ENCODE measurements at regions not wholly inside any gene's neighbourhood (a gene's known extent, or its start where the extent isn't known, plus 50 kb on each side); places are given as distances from the start of the nearest gene placed in this dataset.

DNA sequence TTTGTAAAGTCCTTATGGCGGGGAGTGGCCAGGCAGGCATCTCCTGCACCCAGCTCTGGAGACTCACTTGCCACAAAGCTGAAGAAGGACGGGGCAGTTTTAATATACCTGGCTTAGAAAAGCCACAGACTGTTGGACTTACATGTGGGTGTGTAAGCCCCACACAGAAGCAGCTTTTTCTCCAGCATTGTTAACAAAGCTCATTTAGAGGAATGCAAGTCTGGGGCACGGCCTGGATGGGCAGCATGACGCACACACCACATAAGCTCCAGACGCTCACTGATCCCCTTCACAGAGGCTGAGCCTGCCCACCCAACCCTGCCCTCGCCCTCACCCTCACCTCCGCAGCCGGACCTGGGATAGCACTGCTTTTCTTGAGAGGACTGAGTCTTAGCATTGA is 58.0 kb upstream of the PDE8B start:
- Histone ChIP-seq H4K20me1 (ENCODE audit: control insufficient read depth, extremely low read depth, insufficient read depth, low read length) (no peaks in the 10 kb centered on the region), H3K4me3 (replicated peaks in 1 of 4; ENCODE audit: control extremely low read depth in 1 of 4, insufficient read depth in 1 of 4, low read depth in 3 of 4, low read length in 4 of 4) (no peak overlapping the region), H3K9ac (ENCODE audit: insufficient read depth, low read length) (no peak overlapping the region), H3K4me1 (ENCODE audit: control insufficient read depth, extremely low read depth, insufficient read depth, low read length) (no peaks in the 10 kb centered on the region), H3K36me3 (ENCODE audit: control insufficient read depth, insufficient read depth, low read length) (no peaks in the 10 kb centered on the region), H3K79me2 (ENCODE audit: control insufficient read depth, insufficient read depth, low read length) (no peaks in the 10 kb centered on the region), H2AFZ (ENCODE audit: low read length) (no peak overlapping the region), H3K27me3 (ENCODE audit: control insufficient read depth, insufficient read depth, low read length) (no peaks in the 10 kb centered on the region), H3K9me3 (ENCODE audit: control insufficient read depth, insufficient read depth, low read depth, low read length) (no peaks in the 10 kb centered on the region), H3K4me2 (ENCODE audit: extremely low read depth, insufficient read depth, low read length) (no peak overlapping the region), H3K27ac (ENCODE audit: insufficient read depth, low read length) (no peak overlapping the region)
- TF ChIP-seq EZH2 (IDR thresholded peaks at IDR 0.05; ENCODE audit: low read length, missing control alignments) (no peak), CTCF (conservative IDR thresholded peaks at IDR 0.05 in 1 of 2, IDR thresholded peaks at IDR 0.05 in 1 of 2; ENCODE audit: low read depth in 1 of 2, low read length in 2 of 2) (no peak)
- DNase-seq (ENCODE audit: low read depth in 2 of 2), result no peak

GRCh38 chr5:77151501-77151900 is 59.0 kb upstream of the PDE8B start:
- Histone ChIP-seq H3K9me3 (ENCODE audit: control insufficient read depth, insufficient read depth, low read depth, low read length) (no peaks in the 10 kb centered on the region), H3K4me1 (ENCODE audit: control insufficient read depth, extremely low read depth, insufficient read depth, low read length) (no peaks in the 10 kb centered on the region), H3K4me3 (replicated peaks in 1 of 4; ENCODE audit: control extremely low read depth in 1 of 4, insufficient read depth in 1 of 4, low read depth in 3 of 4, low read length in 4 of 4) (no peak overlapping the region), H3K4me2 (ENCODE audit: extremely low read depth, insufficient read depth, low read length) (no peak overlapping the region), H3K27ac (ENCODE audit: insufficient read depth, low read length) (no peak overlapping the region), H3K27me3 (ENCODE audit: control insufficient read depth, insufficient read depth, low read length) (no peaks in the 10 kb centered on the region), H4K20me1 (ENCODE audit: control insufficient read depth, extremely low read depth, insufficient read depth, low read length) (no peaks in the 10 kb centered on the region), H2AFZ (ENCODE audit: low read length) (no peak overlapping the region), H3K9ac (ENCODE audit: insufficient read depth, low read length) (no peak overlapping the region), H3K36me3 (ENCODE audit: control insufficient read depth, insufficient read depth, low read length) (no peaks in the 10 kb centered on the region), H3K79me2 (ENCODE audit: control insufficient read depth, insufficient read depth, low read length) (no peaks in the 10 kb centered on the region)
- DNase-seq (ENCODE audit: low read depth in 2 of 2), result no peak
- TF ChIP-seq EZH2 (IDR thresholded peaks at IDR 0.05; ENCODE audit: low read length, missing control alignments) (no peak), CTCF (conservative IDR thresholded peaks at IDR 0.05 in 1 of 2, IDR thresholded peaks at IDR 0.05 in 1 of 2; ENCODE audit: low read depth in 1 of 2, low read length in 2 of 2) (no peak)

DNA sequence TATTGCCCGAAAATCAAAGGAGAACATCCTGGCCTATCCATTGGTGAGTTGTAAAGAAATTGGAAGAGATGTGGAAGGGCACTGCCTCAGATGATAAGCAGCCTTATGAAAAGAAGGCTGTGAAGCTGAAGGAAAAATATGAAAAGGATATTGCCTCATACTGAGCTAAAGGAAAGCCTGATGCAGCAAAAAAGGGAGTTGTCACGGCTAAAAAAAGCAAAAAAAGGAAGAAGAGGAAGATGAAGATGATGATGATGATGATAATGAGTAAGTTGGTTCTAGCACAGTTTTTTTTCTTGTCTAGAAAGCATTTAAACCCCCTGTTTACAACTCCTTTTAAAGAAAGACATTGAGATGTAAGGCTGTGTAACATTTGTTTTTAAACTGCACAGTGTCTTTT is 59.8 kb upstream of the ZBED3 start:
- TF ChIP-seq EZH2 (IDR thresholded peaks at IDR 0.05; ENCODE audit: low read length, missing control alignments) (no peak), CTCF (conservative IDR thresholded peaks at IDR 0.05 in 1 of 2, IDR thresholded peaks at IDR 0.05 in 1 of 2; ENCODE audit: low read depth in 1 of 2, low read length in 2 of 2) (no peak)
- no peak overlapping the region for H2AFZ ChIP-seq (ENCODE audit: low read length)
- no peak overlapping the region for H3K4me3 ChIP-seq (replicated peaks in 1 of 4; ENCODE audit: control extremely low read depth in 1 of 4, insufficient read depth in 1 of 4, low read depth in 3 of 4, low read length in 4 of 4)
- no peaks in the 10 kb centered on the region for H4K20me1 ChIP-seq (ENCODE audit: control insufficient read depth, extremely low read depth, insufficient read depth, low read length)
- H3K79me2 ChIP-seq (ENCODE audit: control insufficient read depth, insufficient read depth, low read length), result no peaks in the 10 kb centered on the region
- H3K36me3 ChIP-seq (ENCODE audit: control insufficient read depth, insufficient read depth, low read length), result no peaks in the 10 kb centered on the region
- no peak overlapping the region for H3K4me2 ChIP-seq (ENCODE audit: extremely low read depth, insufficient read depth, low read length)
- H3K27me3 ChIP-seq (ENCODE audit: control insufficient read depth, insufficient read depth, low read length), result no peaks in the 10 kb centered on the region
- H3K27ac ChIP-seq (ENCODE audit: insufficient read depth, low read length), result no peak overlapping the region
- H3K9me3 ChIP-seq (ENCODE audit: control insufficient read depth, insufficient read depth, low read depth, low read length), result no peaks in the 10 kb centered on the region
- H3K9ac ChIP-seq (ENCODE audit: insufficient read depth, low read length), result no peak overlapping the region
- H3K4me1 ChIP-seq (ENCODE audit: control insufficient read depth, extremely low read depth, insufficient read depth, low read length), result peaks cover 6% of the 10 kb centered on the region
- no peak for DNase-seq (ENCODE audit: low read depth in 2 of 2)
